HL-60 (cell line): ENCODE measurements at regions not wholly inside any gene's neighbourhood (a gene's known extent, or its start where the extent isn't known, plus 50 kb on each side); places are given as distances from the start of the nearest gene placed in this dataset.
A peak's percentile ranks its signal among the peaks of the same experiment; 100 is the strongest.
"Not testable (repeated sequence)": the region's sequence is repeated elsewhere in the genome, so short reads cannot be mapped to it uniquely, and the experiment has no call there.

Experiments used
- DNase-seq, 2 experiments: peaks; one replicate each; pipeline ENCODE4 v3.0.0-alpha.2; 2010 to 2020; ENCODE audit warnings: low read depth in 1 of 2, low spot score in 1 of 2
- H3K27ac ChIP-seq: fragments of 250-450 bp; sonication (Bioruptor Pico); replicated peaks from 2 replicates; pipeline ENCODE4 v1.5.1; 2020; ENCODE audit warnings: mild to moderate bottlenecking, moderate library complexity
- H3K27me3 ChIP-seq: fragments of 250-450 bp; sonication (Bioruptor Pico); 2 replicates; pipeline ENCODE4 v1.5.1; 2021; ENCODE audit warnings: mild to moderate bottlenecking, moderate library complexity; ENCODE audit not compliant: insufficient read depth, poor library complexity, severe bottlenecking
- H3K4me3 ChIP-seq: replicated peaks from 2 replicates; pipeline ENCODE4 v1.5.1; 2011; ENCODE audit warnings: mild to moderate bottlenecking, control low read depth, low read length; ENCODE audit not compliant: insufficient read depth
- GABPA ChIP-seq: IDR thresholded peaks from 2 replicates; pipeline ENCODE4 v1.6.1; 2012; ENCODE audit warnings: low read depth
- POLR2AphosphoS5 ChIP-seq: IDR thresholded peaks from 2 replicates; pipeline ENCODE4 v1.6.1; 2012; ENCODE audit warnings: low read depth
- SPI1 ChIP-seq: IDR thresholded peaks from 2 replicates; pipeline ENCODE4 v1.6.1; 2012; ENCODE audit warnings: low read depth, mild to moderate bottlenecking, borderline replicate concordance
- TF ChIP-seq, protein P1 (sequence below): IDR thresholded peaks from 2 replicates; pipeline ENCODE4 v1.6.1; 2012; ENCODE audit warnings: low read depth; ENCODE audit not compliant: insufficient replicate concordance
- TF ChIP-seq, protein P2 (sequence below): IDR thresholded peaks from one replicate; pipeline ENCODE4 v1.5.1; 2011; ENCODE audit warnings: low read length, control low read depth, inconsistent platforms; ENCODE audit not compliant: insufficient read depth

DNA sequence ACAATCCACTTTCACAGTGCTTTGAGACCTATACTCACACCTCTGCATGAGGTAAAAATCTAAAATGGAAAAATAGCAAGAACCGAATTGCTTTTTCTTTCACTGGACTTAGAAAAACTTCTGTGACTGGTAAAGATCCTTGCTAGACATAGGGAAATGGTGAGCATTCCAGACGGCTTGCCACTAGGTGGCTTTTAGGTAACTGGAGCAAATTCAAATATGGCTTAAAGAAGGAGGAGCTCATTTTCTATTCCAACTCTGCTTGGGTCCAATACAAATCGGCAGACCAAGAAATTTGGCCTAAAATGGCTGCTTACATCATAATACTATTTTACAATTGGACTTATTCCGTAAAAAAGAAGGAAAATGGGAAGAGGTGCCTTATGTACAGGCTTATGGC, 977.9 kb downstream of the ADGRL2 start:
- TF ChIP-seq SPI1 (no peak), GABPA (no peak), POLR2AphosphoS5 (no peak)
- TF ChIP-seq, protein P1, sequence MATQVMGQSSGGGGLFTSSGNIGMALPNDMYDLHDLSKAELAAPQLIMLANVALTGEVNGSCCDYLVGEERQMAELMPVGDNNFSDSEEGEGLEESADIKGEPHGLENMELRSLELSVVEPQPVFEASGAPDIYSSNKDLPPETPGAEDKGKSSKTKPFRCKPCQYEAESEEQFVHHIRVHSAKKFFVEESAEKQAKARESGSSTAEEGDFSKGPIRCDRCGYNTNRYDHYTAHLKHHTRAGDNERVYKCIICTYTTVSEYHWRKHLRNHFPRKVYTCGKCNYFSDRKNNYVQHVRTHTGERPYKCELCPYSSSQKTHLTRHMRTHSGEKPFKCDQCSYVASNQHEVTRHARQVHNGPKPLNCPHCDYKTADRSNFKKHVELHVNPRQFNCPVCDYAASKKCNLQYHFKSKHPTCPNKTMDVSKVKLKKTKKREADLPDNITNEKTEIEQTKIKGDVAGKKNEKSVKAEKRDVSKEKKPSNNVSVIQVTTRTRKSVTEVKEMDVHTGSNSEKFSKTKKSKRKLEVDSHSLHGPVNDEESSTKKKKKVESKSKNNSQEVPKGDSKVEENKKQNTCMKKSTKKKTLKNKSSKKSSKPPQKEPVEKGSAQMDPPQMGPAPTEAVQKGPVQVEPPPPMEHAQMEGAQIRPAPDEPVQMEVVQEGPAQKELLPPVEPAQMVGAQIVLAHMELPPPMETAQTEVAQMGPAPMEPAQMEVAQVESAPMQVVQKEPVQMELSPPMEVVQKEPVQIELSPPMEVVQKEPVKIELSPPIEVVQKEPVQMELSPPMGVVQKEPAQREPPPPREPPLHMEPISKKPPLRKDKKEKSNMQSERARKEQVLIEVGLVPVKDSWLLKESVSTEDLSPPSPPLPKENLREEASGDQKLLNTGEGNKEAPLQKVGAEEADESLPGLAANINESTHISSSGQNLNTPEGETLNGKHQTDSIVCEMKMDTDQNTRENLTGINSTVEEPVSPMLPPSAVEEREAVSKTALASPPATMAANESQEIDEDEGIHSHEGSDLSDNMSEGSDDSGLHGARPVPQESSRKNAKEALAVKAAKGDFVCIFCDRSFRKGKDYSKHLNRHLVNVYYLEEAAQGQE = no peak
- TF ChIP-seq, protein P2, sequence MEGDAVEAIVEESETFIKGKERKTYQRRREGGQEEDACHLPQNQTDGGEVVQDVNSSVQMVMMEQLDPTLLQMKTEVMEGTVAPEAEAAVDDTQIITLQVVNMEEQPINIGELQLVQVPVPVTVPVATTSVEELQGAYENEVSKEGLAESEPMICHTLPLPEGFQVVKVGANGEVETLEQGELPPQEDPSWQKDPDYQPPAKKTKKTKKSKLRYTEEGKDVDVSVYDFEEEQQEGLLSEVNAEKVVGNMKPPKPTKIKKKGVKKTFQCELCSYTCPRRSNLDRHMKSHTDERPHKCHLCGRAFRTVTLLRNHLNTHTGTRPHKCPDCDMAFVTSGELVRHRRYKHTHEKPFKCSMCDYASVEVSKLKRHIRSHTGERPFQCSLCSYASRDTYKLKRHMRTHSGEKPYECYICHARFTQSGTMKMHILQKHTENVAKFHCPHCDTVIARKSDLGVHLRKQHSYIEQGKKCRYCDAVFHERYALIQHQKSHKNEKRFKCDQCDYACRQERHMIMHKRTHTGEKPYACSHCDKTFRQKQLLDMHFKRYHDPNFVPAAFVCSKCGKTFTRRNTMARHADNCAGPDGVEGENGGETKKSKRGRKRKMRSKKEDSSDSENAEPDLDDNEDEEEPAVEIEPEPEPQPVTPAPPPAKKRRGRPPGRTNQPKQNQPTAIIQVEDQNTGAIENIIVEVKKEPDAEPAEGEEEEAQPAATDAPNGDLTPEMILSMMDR = no peak
- no peak for DNase-seq
- H3K27ac ChIP-seq = no peak overlapping the region
- no peak overlapping the region for H3K4me3 ChIP-seq
- H3K27me3 ChIP-seq = no peaks in the 10 kb centered on the region

DNA sequence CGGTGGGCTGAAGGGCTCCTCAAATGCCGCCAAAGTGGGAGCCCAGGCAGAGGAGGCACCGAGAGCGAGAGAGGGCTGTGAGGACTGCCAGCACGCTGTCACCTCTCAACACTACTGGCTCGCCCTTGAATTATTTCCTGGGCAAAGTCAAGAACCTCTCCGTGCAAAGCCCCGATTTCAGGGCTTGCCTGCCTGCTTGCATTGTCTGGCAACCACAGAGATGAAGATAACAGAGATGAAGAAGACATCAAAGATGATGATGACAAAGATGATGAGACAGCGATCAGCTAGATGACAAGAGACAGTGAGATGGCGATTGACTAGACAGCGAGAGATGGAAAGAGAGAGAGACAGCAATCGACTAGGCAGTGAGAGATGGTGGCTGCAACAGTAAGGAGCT, 976.5 kb downstream of the ADGRL2 start:
- TF ChIP-seq SPI1 (no peak), GABPA (no peak), POLR2AphosphoS5 (no peak)
- TF ChIP-seq, protein P1 = no peak
- TF ChIP-seq, protein P2 = no peak
- Histone ChIP-seq H3K27ac (no peak overlapping the region), H3K27me3 (no peaks in the 10 kb centered on the region), H3K4me3 (no peak overlapping the region)
- DNase-seq = no peak

DNA sequence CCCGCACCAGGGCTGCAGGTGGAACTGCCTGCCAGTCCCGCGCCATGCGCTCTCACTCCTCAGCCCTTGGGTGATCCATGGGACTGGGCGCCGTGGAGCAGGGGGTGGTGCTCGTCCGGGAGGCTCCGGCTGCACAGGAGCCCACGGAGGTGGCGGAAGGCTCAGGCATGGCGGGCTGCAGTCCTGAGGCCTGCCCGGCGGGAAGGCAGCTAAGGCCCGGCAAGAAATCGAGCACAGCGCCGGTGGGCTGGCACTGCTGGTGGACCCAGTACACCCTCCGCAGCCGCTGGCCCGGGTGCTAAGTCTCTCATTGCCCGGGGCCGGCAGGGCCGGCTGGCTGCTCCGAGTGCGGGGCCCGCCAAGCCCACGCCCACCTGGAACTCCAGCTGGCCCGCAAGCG, 976.0 kb downstream of the ADGRL2 start:
- DNase-seq, H3K27me3 ChIP-seq, H3K27ac ChIP-seq, H3K4me3 ChIP-seq: not testable (repeated sequence)

DNA sequence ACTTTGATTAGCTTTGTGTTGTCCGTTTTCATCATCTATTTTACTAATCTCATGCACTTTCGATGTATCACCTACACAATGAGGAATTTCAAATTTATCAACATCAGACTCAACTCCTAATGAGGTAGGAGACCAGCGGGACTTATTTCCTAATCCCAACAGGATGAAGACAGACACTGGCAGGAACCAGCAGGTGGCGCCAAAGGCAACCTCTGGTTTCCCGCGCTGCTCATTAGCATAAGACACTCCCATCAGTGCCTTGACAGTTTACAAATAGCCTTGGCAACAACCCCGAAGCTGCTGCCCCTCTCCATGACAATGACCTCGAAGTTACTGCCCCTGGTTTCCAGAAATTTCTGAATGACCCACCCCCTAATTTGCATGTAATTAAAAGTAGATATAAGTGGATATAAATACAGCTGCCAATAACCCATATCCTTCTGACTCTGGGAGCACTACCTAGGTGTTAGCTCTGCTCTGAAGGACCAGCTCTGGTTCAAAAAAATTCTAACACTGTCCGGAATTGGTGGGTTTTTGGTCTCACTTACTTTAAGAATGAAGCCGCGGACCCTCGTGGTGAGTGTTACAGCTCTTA, 974.8 kb downstream of the ADGRL2 start:
- DNase-seq = no peak
- H3K4me3 ChIP-seq = no peak overlapping the region
- TF ChIP-seq GABPA (no peak), POLR2AphosphoS5 (no peak), SPI1 (no peak)
- TF ChIP-seq, protein P1 = no peak
- TF ChIP-seq, protein P2 = peak; percentile 31
- no peaks in the 10 kb centered on the region for H3K27me3 ChIP-seq
- no peak overlapping the region for H3K27ac ChIP-seq
